NCI-H2029 (cell line): ENCODE measurements at regions not wholly inside any gene's neighbourhood (a gene's known extent, or its start where the extent isn't known, plus 50 kb on each side); places are given as distances from the start of the nearest gene placed in this dataset.

Experiments used
- DNase-seq: peaks from one replicate; lab custom pipeline; 2025; lab: John Stamatoyannopoulos, UW

GRCh38 chr2:129152514-129152913 is 827.0 kb upstream of the RAB6C start:
- no peak for DNase-seq

GRCh38 chr2:129160879-129161278 is 818.6 kb upstream of the RAB6C start:
- no peak for DNase-seq

- no peak for DNase-seq
Observed at GRCh38 chr2:129164220-129164949, 815.1 kb upstream of the RAB6C start.

- DNase-seq, result no peak
Observed at GRCh38 chr2:129165006-129165405, 814.5 kb upstream of the RAB6C start.

- no peak for DNase-seq
Observed at GRCh38 chr2:129167456-129167855, 812.0 kb upstream of the RAB6C start.

- DNase-seq, result no peak
Observed at GRCh38 chr2:129170570-129170969, 808.9 kb upstream of the RAB6C start.

GRCh38 chr2:129174143-129174542 is 805.3 kb upstream of the RAB6C start:
- no peak for DNase-seq

GRCh38 chr2:129175051-129175450 is 804.4 kb upstream of the RAB6C start:
- no peak for DNase-seq

- no peak for DNase-seq
Observed at GRCh38 chr2:129176375-129176774, 803.1 kb upstream of the RAB6C start.

GRCh38 chr2:129178356-129178755 is 801.1 kb upstream of the RAB6C start:
- DNase-seq, result no peak

GRCh38 chr2:129179199-129179598 is 800.3 kb upstream of the RAB6C start:
- no peak for DNase-seq

- no peak for DNase-seq
Observed at GRCh38 chr2:129180124-129180716, 799.2 kb upstream of the RAB6C start.

GRCh38 chr2:129181433-129181832 is 798.0 kb upstream of the RAB6C start:
- DNase-seq, result no peak

GRCh38 chr2:129181963-129182362 is 797.5 kb upstream of the RAB6C start:
- no peak for DNase-seq

GRCh38 chr2:129187343-129187742 is 792.1 kb upstream of the RAB6C start:
- no peak for DNase-seq

- no peak for DNase-seq
Observed at GRCh38 chr2:129188451-129188850, 791.0 kb upstream of the RAB6C start.

GRCh38 chr2:129189617-129190319 is 789.7 kb upstream of the RAB6C start:
- DNase-seq, result no peak

- no peak for DNase-seq
Observed at GRCh38 chr2:129190494-129190893, 789.0 kb upstream of the RAB6C start.

GRCh38 chr2:129191530-129191929 is 787.9 kb upstream of the RAB6C start:
- no peak for DNase-seq

GRCh38 chr2:129192117-129192516 is 787.3 kb upstream of the RAB6C start:
- DNase-seq, result no peak

GRCh38 chr2:129192841-129193253 is 786.6 kb upstream of the RAB6C start:
- no peak for DNase-seq

- no peak for DNase-seq
Observed at GRCh38 chr2:129193961-129194360, 785.5 kb upstream of the RAB6C start.

GRCh38 chr2:129199501-129199900 is 780.0 kb upstream of the RAB6C start:
- no peak for DNase-seq
